Endometrial microvascular endothelial cells (primary cell): ENCODE measurements at regions not wholly inside any gene's neighbourhood (a gene's known extent, or its start where the extent isn't known, plus 50 kb on each side); places are given as distances from the start of the nearest gene placed in this dataset.
"Not testable (repeated sequence)": the region's sequence is repeated elsewhere in the genome, so short reads cannot be mapped to it uniquely, and the experiment has no call there.

Experiments used
- in situ Hi-C: cut with HindIII; loops from 2 replicates; pipeline ENCODE4 v1.10.0; 2017; ENCODE audit warnings: low sequenced_read_pairs, low pct_unique_long_range_greater_than_20kb; ENCODE audit errors: inconsistent ontology term

GRCh38 chr14:55761651-55762050 is 181.6 kb downstream of the KTN1 start:
- in situ Hi-C loops, result no loop called here

- in situ Hi-C loops, result no loop called here
Measured at GRCh38 chr14:55762595-55763232, 182.7 kb downstream of the KTN1 start.

- in situ Hi-C loops, result no loop called here
Measured at GRCh38 chr14:55764784-55765183, 184.8 kb downstream of the KTN1 start.

- in situ Hi-C loops, result no loop called here
Measured at GRCh38 chr14:55766071-55766470, 186.1 kb downstream of the KTN1 start.

- in situ Hi-C loops, result no loop called here
Measured at GRCh38 chr14:55767286-55767685, 187.3 kb downstream of the KTN1 start.

- in situ Hi-C loops, result no loop called here
Measured at GRCh38 chr14:55769877-55770276, 189.9 kb downstream of the KTN1 start.

GRCh38 chr14:55771242-55771981 is 191.4 kb downstream of the KTN1 start:
- in situ Hi-C loops, result no loop called here

- in situ Hi-C loops, result no loop called here
Measured at GRCh38 chr14:55772486-55772885, 192.5 kb downstream of the KTN1 start.

- in situ Hi-C loops, result no loop called here
Measured at GRCh38 chr14:55773312-55773711, 193.3 kb downstream of the KTN1 start.

- in situ Hi-C loops, result no loop called here
Measured at GRCh38 chr14:55773984-55774545, 194.1 kb downstream of the KTN1 start.

GRCh38 chr14:55777877-55778276 is 197.9 kb downstream of the KTN1 start:
- in situ Hi-C loops, result no loop called here

GRCh38 chr14:55780156-55780946 is 200.3 kb downstream of the KTN1 start:
- in situ Hi-C loops, result no loop called here

- in situ Hi-C loops, result no loop called here
Measured at GRCh38 chr14:55781046-55781445, 201.0 kb downstream of the KTN1 start.

- in situ Hi-C loops, result no loop called here
Measured at GRCh38 chr14:55782166-55782565, 202.2 kb downstream of the KTN1 start.

- in situ Hi-C loops, result no loop called here
Measured at GRCh38 chr14:55789406-55789805, 209.4 kb downstream of the KTN1 start.

GRCh38 chr14:55794655-55795595 is 214.9 kb downstream of the KTN1 start:
- in situ Hi-C loops, result no loop called here

- in situ Hi-C loops, result not testable (repeated sequence)
Measured at GRCh38 chr14:55796513-55796912, 216.5 kb downstream of the KTN1 start.

- in situ Hi-C loops, result no loop called here
Measured at GRCh38 chr14:55798406-55798805, 218.4 kb downstream of the KTN1 start.
